ENCODE measurements at regions not wholly inside any gene's neighbourhood (a gene's known extent, or its start where the extent isn't known, plus 50 kb on each side); places are given as distances from the start of the nearest gene placed in this dataset.

DNA sequence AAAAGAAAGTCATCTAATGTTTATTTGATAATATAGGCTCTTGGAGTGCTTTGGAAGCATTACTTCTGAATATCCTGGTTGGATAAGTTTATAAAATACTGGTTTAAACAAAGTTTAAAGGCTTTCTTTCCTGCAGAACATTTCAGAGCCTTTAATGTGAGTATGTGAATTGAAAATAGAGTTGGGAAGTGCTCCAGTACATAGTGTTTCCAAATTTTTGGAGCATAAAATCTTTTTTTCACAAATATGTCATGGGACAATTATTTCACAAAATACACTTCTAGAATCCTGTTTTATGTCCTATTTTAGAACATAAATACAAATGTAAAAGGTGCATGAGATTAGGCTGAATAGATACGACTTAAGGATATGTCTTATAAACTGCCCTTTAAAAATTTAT is 158.9 kb upstream of the HNRNPA3 start (continued):
- TF ChIP-seq SMARCE1 (IDR thresholded peaks at IDR 0.05; ENCODE audit: borderline replicate concordance) (no peak), GFI1 (CRISPR knock-in tag; IDR thresholded peaks at IDR 0.05; ENCODE audit: borderline replicate concordance) (no peak), SIN3A (IDR thresholded peaks at IDR 0.05; ENCODE audit: borderline replicate concordance, low read depth, low read length) (no peak), ZNF772 (CRISPR knock-in tag; IDR thresholded peaks at IDR 0.05) (no peak)

DNA sequence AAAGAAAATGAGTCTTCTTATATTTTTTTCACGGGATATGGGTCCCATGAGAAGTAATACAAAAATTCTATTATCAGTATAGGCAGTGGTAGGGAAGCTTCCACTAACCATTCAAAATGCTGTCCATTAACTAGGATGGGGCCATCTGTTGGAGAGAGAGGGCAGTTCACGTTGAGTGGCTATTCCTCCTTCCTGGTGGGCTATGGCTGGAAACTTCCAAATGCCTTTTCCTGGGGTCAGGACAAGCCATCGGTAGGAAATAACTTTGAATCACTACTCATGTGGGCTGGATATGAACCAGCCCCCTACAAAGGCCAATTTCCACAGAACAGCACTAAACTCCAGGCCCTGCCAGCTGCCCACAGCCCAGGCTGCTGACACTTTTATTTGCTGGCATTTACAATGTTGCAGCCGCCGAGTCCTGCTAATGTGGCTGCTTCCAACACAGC is 156.1 kb upstream of the HNRNPA3 start:
- Histone ChIP-seq H3K36me3 (replicated peaks in 1 of 2; ENCODE audit: control insufficient read depth in 1 of 2, insufficient read depth in 2 of 2, low read length in 2 of 2) (no peaks in the 10 kb centered on the region), H3K4me3 (replicated peaks in 1 of 3; ENCODE audit: insufficient read depth in 1 of 3, low read depth in 2 of 3, low read length in 3 of 3) (no peak overlapping the region), H3K4me1 (ENCODE audit: insufficient read depth, low read length) (no peaks in the 10 kb centered on the region), H3K27me3 (ENCODE audit: control insufficient read depth in 1 of 2, insufficient read depth in 2 of 2, low read length in 2 of 2) (peaks cover 0 to 10% of the 10 kb centered on the region in 2 experiments; a peak in 1 of 5 replicates), H3K9me3 (ENCODE audit: low read length) (no peaks in the 10 kb centered on the region), H3K27ac (ENCODE audit: extremely low read length, insufficient read depth, low read length) (no peak overlapping the region), H2AFZ (ENCODE audit: low read length) (no peak overlapping the region), H4K20me1 (ENCODE audit: insufficient read depth, low read length) (no peaks in the 10 kb centered on the region), H3K79me2 (ENCODE audit: insufficient read depth, low read length) (no peaks in the 10 kb centered on the region), H3K4me2 (ENCODE audit: low read depth, low read length) (no peak overlapping the region), H3K9ac (ENCODE audit: insufficient read depth, low read depth, low read length) (no peak overlapping the region)
- BruUV-seq (replicated peaks) = no TSS peak
- ChIA-PET POLR2A (no interaction called here), CTCF (ENCODE audit: low intra/inter-chr PET ratio, low total read pairs) (no interaction called here)
- 10% methylated on average over 5 of the region's 5 CpGs for WGBS (ENCODE audit: low lambda C conversion rate)
- in situ Hi-C loops (cut with HindIII; ENCODE audit: extremely low pct_ligation_motif_present, low pct_unique_long_range_greater_than_20kb) = no loop called here
- intact Hi-C loops (cut with micrococcal nuclease; ENCODE audit: unreplicated experiment) = no loop called here
- FAIRE-seq = peak; percentile 39
- no peak for TF ChIP-seq ATF2 (CRISPR knock-in tag; IDR thresholded peaks at IDR 0.05)
- TF ChIP-seq PATZ1 (CRISPR knock-in tag; IDR thresholded peaks at IDR 0.05) = no peak
- peak; percentile 36; the same call in 1 of the 2 replicates for TF ChIP-seq CTCF (CRISPR knock-in tag; IDR thresholded peaks at IDR 0.05)
- peak; percentile 92 for ATAC-seq
- peak; percentile 16 for DNase-seq (ENCODE audit: low spot score)

Data from HepG2 (cell line).